GM12892 (cell line): ENCODE measurements at regions not wholly inside any gene's neighbourhood (a gene's known extent, or its start where the extent isn't known, plus 50 kb on each side); places are given as distances from the start of the nearest gene placed in this dataset.

Experiments used
- DNase-seq: peaks from one replicate; pipeline ENCODE4 v3.0.0; 2011; ENCODE audit not compliant: insufficient read length
- FAIRE-seq: peaks from 2 replicates; lab custom pipeline; 2011; peaks lifted over from hg19 to GRCh38; lab: Jason Lieb, UNC
- POLR2A ChIP-seq: IDR thresholded peaks from 2 replicates; pipeline ENCODE4 v1.6.1; 2011; ENCODE audit warnings: low read depth, low read length, control low read depth
- POLR2AphosphoS5 ChIP-seq: IDR thresholded peaks from 2 replicates; pipeline ENCODE4 v1.6.1; 2011; ENCODE audit warnings: low read depth, low read length, control low read depth
- TAF1 ChIP-seq: IDR thresholded peaks from 2 replicates; pipeline ENCODE4 v1.6.1; 2011; ENCODE audit warnings: low read depth, mild to moderate bottlenecking, control low read depth, low read length, borderline replicate concordance

GRCh38 chr18:2112435-2113045 is 458.8 kb downstream of the METTL4 start:
- FAIRE-seq = no peak
- no peak for DNase-seq
- TF ChIP-seq POLR2AphosphoS5 (no peak), POLR2A (no peak), TAF1 (no peak)

- FAIRE-seq (no peak), DNase-seq (no peak)
- TF ChIP-seq POLR2A (no peak), TAF1 (no peak), POLR2AphosphoS5 (no peak)
Observed at GRCh38 chr18:2114289-2114688, 457.0 kb downstream of the METTL4 start.

GRCh38 chr18:2114765-2115164 is 456.5 kb downstream of the METTL4 start:
- no peak for DNase-seq
- TF ChIP-seq POLR2A = no peak
- no peak for TF ChIP-seq TAF1
- no peak for TF ChIP-seq POLR2AphosphoS5
- FAIRE-seq = no peak

- TF ChIP-seq POLR2A = no peak
- TF ChIP-seq TAF1 = no peak
- no peak for TF ChIP-seq POLR2AphosphoS5
- no peak for FAIRE-seq
- no peak for DNase-seq
Observed at GRCh38 chr18:2121224-2121623, 450.1 kb downstream of the METTL4 start.

- DNase-seq (no peak), FAIRE-seq (no peak)
- no peak for TF ChIP-seq POLR2A
- no peak for TF ChIP-seq POLR2AphosphoS5
- no peak for TF ChIP-seq TAF1
Observed at GRCh38 chr18:2123077-2123476, 448.2 kb downstream of the METTL4 start.

GRCh38 chr18:2134364-2134763 is 436.9 kb downstream of the METTL4 start:
- DNase-seq (no peak), FAIRE-seq (no peak)

GRCh38 chr18:2135309-2135708 is 436.0 kb downstream of the METTL4 start:
- no peak for DNase-seq
- FAIRE-seq = no peak
- no peak for TF ChIP-seq TAF1
- no peak for TF ChIP-seq POLR2AphosphoS5
- TF ChIP-seq POLR2A = no peak

More at GRCh38 chr18:2134364-2134763, 436.9 kb downstream of the METTL4 start:
- no peak for TF ChIP-seq POLR2A
- TF ChIP-seq POLR2AphosphoS5 = no peak
- TF ChIP-seq TAF1 = no peak

GRCh38 chr18:2138552-2138951 is 432.8 kb downstream of the METTL4 start:
- DNase-seq (no peak), FAIRE-seq (no peak)
- no peak for TF ChIP-seq POLR2AphosphoS5
- no peak for TF ChIP-seq TAF1
- TF ChIP-seq POLR2A = no peak

- DNase-seq = no peak
- no peak for FAIRE-seq
- no peak for TF ChIP-seq TAF1
- no peak for TF ChIP-seq POLR2A
- no peak for TF ChIP-seq POLR2AphosphoS5
Observed at GRCh38 chr18:2139691-2140090, 431.6 kb downstream of the METTL4 start.

- no peak for FAIRE-seq
- DNase-seq = no peak
- TF ChIP-seq POLR2A (no peak), TAF1 (no peak), POLR2AphosphoS5 (no peak)
Observed at GRCh38 chr18:2143636-2144035, 427.7 kb downstream of the METTL4 start.

GRCh38 chr18:2144811-2145210 is 426.5 kb downstream of the METTL4 start:
- TF ChIP-seq TAF1 = no peak
- TF ChIP-seq POLR2AphosphoS5 = no peak
- TF ChIP-seq POLR2A = no peak
- FAIRE-seq = no peak
- DNase-seq = no peak

GRCh38 chr18:2146092-2146491 is 425.2 kb downstream of the METTL4 start:
- DNase-seq (no peak), FAIRE-seq (no peak)
- TF ChIP-seq POLR2A (no peak), TAF1 (no peak), POLR2AphosphoS5 (no peak)

GRCh38 chr18:2146754-2147153 is 424.6 kb downstream of the METTL4 start:
- FAIRE-seq (no peak), DNase-seq (no peak)
- TF ChIP-seq POLR2AphosphoS5 = no peak
- no peak for TF ChIP-seq POLR2A
- TF ChIP-seq TAF1 = no peak
